ENCODE measurements at regions not wholly inside any gene's neighbourhood (a gene's known extent, or its start where the extent isn't known, plus 50 kb on each side); places are given as distances from the start of the nearest gene placed in this dataset.

DNA sequence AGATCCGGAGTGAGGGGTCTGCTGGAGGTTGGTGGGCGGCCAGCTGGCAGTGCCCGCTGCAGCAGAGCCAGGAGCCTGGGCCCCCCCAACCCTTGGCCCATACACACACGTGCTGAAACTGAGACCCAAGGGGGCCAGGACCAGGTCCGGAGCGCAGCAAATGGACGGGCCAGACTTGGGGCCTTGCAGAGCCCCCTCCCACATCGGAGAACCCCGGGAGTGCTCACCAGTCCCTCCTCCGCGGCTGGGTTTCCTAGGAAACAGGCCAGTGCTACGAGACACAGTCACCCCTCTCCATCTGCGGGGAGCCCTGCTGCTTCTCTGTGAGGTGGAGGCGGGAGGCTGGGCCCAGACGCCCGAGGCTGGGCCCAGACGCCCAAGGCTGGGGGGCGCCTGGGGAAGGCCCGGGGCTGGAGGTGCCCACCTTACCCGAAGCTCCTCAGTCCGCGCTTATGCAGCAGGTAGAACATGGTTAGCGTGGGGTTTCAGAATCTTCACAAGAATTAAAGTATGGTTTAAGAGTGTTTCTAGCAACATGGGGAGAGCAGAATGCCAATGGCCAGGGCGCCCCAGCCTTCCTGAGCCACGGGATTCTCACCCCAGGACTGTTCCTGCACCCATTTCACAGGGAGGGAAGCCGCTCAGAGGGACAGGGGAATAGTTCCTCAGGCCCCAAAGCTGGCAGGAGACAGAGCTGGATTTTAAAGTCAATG lies 135.0 kb upstream of the PRR20G start:
- dilution Hi-C loops (cut with HindIII; ENCODE audit: low sequenced_read_pairs, unreplicated experiment): no loop called here
- ATAC-seq (ENCODE audit: low read depth): no peak
- no peak overlapping the region for H2BK20ac ChIP-seq (ENCODE audit: low read depth, low read length)
- H4K5ac ChIP-seq (ENCODE audit: low read depth, low read length): no peak overlapping the region
- 60% methylated on average over 1 of the region's 26 CpGs; no CpG with 5 or more reads in 1 of the 2 experiments for WGBS, 2 experiments (ENCODE audit: extremely low coverage in 2 of 2, insufficient read length in 1 of 2)
- ChIA-PET POLR2A (ENCODE audit: unreplicated experiment) (no interaction called here), CTCF (no interaction called here)
- H3K4me3 ChIP-seq (ENCODE audit: insufficient read depth, low read depth, low read length): no peak overlapping the region
- in situ Hi-C loops (cut with MboI; ENCODE audit: low sequenced_read_pairs): no loop called here
- no peak overlapping the region for H2AFZ ChIP-seq (replicated peaks; ENCODE audit: low read length, poor library complexity)
- no peaks in the 10 kb centered on the region for H3K4me1 ChIP-seq (ENCODE audit: control insufficient read depth, insufficient read depth, low read length)
- no peaks in the 10 kb centered on the region for H3K9me3 ChIP-seq (ENCODE audit: control insufficient read depth, insufficient read depth, low read length)
- intact Hi-C loops (cut with micrococcal nuclease): no loop called here
- no peaks in the 10 kb centered on the region for H3K36me3 ChIP-seq (ENCODE audit: control insufficient read depth, insufficient read depth, low read length)
- no peak overlapping the region for H3K14ac ChIP-seq (replicated peaks; ENCODE audit: low read depth, low read length)
- no peak overlapping the region for H3K4ac ChIP-seq (ENCODE audit: low read depth, low read length)
- H3K79me1 ChIP-seq (ENCODE audit: low read depth in 1 of 2, low read length in 2 of 2): no peaks in the 10 kb centered on the region
- DNase-seq: no peak
- H3K18ac ChIP-seq (ENCODE audit: low read depth, low read length): no peak overlapping the region
- H2AK9ac ChIP-seq (replicated peaks; ENCODE audit: low read depth, low read length, poor library complexity): no peak overlapping the region
- H2AK5ac ChIP-seq (ENCODE audit: low read depth, low read length): no peak overlapping the region
- no peak overlapping the region for H3K23ac ChIP-seq (ENCODE audit: low read depth, low read length)
- H3K9me1 ChIP-seq (ENCODE audit: insufficient read depth, low read length): no peaks in the 10 kb centered on the region
- H3K27me3 ChIP-seq (ENCODE audit: control insufficient read depth, insufficient read depth, low read length): peaks cover 52% of the 10 kb centered on the region
- H4K8ac ChIP-seq (ENCODE audit: low read depth in 2 of 2, low read length in 2 of 2): no peak overlapping the region
- H2BK5ac ChIP-seq (ENCODE audit: low read depth, low read length, poor library complexity, severe bottlenecking): no peak overlapping the region
- no peak overlapping the region for H3K56ac ChIP-seq (ENCODE audit: extremely low read depth, insufficient read depth, low read length)
- H4K20me1 ChIP-seq (ENCODE audit: insufficient read depth, low read length): no peaks in the 10 kb centered on the region
- no TSS peak for BruUV-seq (replicated peaks)
- H3K9ac ChIP-seq (ENCODE audit: low read depth, low read length): no peak overlapping the region
- no peak overlapping the region for H3K27ac ChIP-seq (ENCODE audit: insufficient read depth, low read length)
- TF ChIP-seq RCOR1 (IDR thresholded peaks at IDR 0.05; ENCODE audit: insufficient replicate concordance, low read length): no peak
- H2BK15ac ChIP-seq (ENCODE audit: low read depth, low read length): no peak overlapping the region
- H3K4me2 ChIP-seq (ENCODE audit: low read depth, low read length): no peak overlapping the region
- no peak overlapping the region for H2BK120ac ChIP-seq (ENCODE audit: low read depth, low read length)
- H4K91ac ChIP-seq (ENCODE audit: insufficient read depth, low read depth, low read length): no peak overlapping the region

Data from IMR-90 (cell line).